Activated T-cell treated with anti-CD3 and anti-CD28 coated beads, Interleukin-2, amount 50 U/mL, for 1 hour (primary cell): ENCODE measurements at regions not wholly inside any gene's neighbourhood (a gene's known extent, or its start where the extent isn't known, plus 50 kb on each side); places are given as distances from the start of the nearest gene placed in this dataset.
"Not testable (repeated sequence)": the region's sequence is repeated elsewhere in the genome, so short reads cannot be mapped to it uniquely, and the experiment has no call there.

Experiments
- DNase-seq: peaks from one replicate; pipeline ENCODE4 v3.0.0-alpha.2; 2020

DNA sequence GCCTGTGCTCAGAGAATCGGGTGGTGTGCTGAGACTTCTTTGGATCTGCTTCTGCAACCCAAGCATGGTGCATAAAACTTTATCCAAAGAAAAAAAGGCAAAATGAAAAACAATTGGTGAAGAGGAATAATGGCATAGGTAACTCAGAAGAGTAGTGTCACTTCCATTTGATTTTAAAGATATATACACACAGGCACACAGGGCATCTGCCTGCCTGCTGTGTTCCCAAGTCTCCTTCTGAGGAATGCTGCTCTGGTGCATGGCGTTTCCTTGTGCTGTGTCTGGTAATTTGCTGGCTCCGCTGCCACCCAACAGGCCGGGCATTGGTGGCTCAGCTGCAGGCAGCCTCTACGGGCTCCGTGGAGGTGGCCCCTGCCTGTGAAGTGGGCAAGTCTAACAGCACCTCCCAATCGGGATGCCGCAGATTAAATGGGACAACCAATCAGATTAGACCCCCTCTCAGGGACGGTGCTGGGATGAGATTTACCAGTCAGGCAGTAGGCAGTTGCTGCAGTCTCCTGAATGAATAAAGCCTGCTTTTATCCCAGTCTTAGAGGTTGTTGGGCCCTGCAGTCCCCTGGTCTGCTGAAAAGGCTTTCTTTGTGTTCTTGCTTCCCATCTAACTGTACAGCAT, 253.7 kb upstream of the RASGRP1 start:
- DNase-seq = no peak

DNA sequence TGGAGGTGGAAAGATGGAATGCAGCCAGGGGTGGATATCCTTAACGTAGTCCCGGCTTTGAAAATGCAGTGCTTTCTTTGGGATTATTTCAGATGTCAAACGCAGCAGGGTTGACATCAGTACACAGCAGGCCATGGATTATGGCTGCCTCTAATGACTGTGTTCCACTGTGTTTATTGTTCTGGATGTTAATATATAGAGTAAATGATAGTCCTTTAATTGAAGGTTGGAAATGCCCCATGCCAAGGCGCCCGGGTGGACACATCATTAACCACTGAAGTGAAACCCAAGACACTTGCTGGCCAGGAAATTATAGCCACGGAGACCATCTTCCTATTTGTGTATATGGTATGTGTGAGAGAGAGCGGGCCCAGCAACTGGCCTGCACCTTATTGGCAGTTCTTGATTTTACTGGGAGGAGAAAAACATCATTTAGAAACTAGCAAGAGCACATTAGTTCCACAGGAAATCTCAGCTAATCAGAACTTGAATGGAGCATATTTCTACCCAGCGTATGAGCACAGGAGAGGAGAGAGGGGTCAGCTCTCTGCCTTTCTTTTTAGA, 254.9 kb upstream of the RASGRP1 start:
- no peak for DNase-seq

DNA sequence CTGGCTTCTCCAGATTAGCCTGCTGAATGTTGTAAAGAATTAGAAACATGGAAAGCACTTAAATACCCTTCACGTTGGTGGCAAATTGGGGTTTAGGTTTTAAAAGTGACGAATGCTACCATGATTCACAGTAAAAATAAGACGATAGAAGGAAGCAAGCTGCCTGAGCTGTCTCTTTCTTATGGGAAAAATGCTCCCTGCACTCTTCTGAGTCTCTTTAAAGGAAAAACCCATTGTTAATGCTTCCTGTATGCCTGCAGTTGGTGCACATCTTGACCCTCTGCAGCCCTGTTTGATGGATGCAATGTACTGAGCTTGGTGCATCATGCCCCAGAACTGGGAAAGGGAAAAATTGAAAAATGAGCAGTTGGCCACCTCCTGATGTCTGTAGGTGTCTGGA, 258.6 kb upstream of the RASGRP1 start:
- DNase-seq = no peak

DNA sequence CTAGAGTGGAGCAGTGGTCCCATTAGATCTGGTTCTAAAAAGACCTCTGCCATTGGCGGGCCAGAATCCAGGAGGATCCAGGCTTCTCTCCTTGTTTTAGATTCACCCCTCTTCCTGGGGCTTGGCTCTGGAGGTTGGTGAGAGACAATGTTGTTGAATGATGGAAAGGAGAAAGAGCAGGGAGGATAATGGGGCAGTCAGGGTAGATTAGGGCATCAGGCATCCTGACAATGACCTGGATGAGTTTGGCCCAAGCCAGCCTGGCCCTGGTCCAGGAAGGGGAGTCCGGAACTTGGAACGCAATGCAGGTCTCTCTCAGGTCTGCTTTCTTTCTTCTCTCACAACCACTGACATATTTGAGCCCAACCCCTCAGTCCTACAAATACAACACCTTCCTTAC, 260.1 kb upstream of the RASGRP1 start:
- DNase-seq = no peak

DNA sequence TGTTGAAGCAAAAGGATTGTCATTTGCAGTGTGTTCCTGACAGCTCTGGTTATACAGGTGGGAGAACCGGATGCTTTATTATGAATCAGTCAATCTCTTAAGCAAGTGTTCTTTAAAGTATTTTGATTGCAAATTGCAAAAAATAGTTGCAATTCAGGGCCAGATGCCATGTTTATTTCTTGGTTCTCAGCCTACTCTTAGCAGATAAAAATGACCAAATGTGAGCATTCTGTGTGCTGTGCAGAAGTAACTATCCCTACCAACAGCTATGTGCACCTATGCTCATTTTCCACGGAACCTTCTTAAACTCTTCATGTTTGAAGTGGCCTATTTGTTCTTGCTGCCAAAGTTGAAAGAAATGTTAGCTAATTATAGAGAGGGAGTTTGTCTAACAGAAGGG, 262.3 kb upstream of the RASGRP1 start:
- DNase-seq = no peak

DNA sequence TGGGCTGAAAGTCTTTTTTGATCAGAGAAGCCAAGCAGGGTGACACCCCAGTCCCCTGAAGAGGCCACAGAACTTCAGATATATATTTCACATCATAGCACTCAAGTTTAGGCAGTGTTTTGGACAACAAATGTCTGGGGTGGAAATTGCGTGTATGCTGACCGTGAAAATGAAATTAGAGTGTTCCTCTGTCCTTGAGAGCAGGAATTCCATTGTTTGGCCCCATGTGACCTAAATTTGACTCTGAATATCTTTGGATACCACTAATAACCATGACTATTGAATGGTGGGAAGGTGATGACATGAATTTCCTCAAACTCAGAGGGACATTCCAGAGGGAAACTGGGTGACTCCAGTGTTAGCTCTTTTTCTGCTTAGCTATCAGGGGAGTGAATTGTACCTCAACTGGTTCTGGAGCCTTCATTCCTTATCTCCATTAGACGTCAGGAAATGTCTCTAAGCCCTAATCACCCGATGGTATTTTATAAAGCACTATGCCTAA, 263.5 kb upstream of the RASGRP1 start:
- no peak for DNase-seq

DNA sequence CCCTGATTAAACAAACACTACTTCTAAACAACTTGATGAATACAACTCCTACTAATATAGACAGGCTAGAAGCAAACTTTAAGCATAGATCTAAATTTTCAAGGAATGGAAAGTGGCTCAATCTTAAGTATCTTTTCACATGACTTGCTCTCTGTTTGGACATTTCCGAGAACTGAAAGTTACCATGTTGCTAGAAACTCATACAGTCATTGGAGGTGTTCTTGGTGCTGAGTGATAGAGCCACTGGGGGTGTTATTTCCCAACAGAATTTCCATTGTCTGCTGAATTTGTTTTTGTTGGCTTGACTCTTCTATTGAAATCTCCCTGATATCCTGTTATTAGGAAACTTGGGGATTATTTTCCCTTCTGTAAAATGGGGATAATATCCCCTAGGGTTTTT, 264.5 kb upstream of the RASGRP1 start:
- DNase-seq = no peak

DNA sequence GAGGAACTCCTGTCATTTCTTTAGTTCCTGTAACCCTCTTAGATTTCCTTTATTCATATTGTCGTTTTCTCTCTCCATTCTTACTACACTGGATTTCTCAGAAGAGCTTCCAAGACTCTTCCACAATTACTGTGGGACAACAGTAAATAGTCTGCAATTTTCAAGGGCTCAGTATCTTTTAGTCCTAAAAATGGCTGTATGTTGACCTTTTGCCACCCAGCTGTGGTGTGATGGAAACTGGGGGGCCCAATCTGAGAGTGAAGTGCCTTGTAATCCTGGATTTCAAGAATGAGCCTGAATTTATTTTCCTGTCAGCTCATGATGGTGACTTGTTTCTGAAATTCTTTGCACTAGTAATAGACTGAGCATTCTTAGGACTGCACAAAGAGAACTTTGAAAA, 277.6 kb upstream of the RASGRP1 start:
- no peak for DNase-seq

DNA sequence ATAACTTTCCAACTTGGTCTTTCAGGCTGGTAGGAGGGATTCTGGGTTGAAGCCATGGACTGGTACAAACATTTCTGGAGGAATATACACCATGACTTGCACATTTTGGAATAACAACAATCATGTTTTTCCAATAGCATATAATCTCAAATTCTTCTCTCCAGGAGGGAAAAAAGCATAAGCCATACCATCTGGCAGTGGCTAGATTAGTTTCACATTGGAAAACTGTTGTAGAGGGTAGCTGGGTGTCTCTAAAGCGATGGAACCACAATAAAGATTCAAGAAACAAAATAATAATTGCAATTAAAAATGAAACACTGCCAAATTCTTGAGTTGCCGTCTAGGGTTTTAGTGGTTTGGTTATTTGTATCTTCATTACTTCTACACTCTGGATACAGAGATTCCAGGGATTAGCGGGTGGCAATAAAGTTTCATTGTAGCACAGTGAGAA, 278.5 kb upstream of the RASGRP1 start:
- no peak for DNase-seq

DNA sequence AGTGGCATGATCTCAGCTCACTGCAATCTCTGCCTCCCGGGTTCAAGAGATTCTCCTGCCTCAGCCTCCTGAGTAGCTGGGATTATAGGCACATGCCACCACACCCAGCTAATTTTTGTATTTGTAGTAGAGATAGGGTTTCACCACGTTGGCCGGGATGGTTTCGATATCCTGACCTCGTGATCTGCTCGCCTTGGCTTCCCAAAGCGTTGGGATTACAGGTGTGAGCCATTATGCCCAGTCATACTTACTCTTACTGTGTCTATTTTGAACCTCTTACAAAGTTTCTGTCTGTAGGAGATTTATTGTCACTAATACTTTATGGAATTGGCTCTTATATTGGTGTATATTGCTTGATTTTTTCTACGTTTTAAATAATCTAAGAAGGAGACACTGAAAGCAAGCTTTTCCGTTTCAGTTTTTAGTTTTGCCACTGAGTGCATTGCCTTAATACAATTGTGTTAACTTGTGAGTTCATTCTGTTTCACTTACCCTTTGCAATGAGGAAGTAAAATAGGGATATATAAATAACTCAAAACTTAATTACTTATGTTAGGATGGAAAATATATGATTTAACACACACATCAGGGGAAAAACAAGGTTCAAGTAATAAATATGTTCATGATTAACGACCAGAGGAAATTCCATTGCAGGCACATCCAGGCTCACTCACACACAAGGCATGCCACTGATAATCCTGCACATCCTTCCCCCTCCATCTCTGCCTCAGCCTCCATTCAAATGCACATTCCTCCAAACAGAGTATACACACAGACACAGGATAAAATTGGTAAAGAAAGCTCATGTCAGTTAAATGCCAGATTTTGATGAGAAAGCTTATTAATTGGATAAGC, 279.3 kb upstream of the RASGRP1 start:
- DNase-seq = no peak

DNA sequence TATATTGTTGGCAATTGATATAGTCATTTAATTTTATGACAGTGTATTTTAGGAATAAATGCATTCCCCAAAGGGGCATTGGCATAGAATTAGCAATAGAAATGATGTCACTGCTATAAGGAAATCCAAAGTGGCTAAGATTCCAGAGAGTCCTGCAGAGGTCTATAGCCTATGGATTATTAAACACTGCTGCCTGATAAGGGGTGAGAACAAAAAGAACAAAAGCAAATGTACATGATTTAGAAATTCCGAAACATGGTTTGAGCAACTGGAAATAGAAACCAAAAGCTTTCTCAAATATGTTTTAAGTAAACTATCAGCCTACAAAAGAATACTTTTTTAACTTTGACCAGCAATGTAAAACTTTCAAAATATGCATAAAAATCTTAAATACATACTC, 280.1 kb upstream of the RASGRP1 start:
- no peak for DNase-seq

DNA sequence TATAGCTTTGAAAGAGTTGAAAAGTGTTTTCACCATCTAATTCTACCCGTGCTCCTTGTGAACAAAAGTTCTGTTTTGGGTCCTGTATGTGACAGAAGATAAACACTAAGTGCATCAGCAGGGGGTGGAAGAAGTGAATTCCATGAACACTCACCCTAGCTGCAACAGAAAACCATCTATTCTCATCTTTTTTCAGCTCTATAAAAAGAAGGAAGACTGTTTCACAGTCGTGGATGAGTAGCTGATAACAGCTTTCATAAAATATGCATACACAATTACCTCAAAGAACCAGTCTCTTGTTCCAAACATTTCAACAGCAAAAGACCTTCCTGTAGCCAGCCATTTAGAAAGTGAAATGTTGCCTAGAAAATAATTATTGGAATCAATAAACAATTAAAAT, 281.7 kb upstream of the RASGRP1 start:
- DNase-seq = no peak

DNA sequence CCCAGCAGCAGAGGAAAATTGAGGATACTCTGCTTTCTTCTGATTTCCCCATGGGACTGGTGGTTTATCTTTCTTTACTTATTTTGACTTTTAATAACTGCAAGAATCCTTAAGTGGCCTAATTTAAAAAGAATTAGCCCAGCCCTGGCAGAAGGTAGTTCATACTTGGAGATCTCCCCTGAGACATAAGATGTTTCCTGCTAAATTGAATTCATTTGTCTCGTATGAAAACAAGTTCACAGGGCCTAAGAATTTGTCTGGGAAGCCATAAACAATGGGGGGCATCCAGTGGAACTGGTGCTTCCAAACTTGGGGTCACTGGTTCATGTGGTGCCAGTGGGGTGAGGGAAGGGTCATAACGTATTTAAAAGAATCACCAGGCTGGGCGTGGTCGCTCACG, 283.1 kb upstream of the RASGRP1 start:
- no peak for DNase-seq

DNA sequence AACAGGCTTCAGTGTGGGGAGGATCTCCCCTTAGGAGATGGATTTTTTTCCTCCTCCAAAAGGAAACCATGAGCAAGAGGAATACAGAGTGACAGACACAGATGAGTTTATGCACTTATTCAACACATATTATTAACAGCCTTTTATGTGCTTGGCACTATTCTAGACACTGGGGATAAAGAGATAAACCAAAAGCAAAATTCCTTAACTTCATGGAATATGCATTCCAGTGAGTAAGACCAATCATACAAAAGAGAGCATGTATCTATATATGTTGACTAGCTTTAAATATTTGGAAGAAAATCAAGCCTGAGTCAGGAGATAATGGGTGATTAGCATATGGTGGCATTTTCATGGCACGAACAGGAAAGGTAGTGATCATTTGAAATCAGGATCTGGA, 284.4 kb upstream of the RASGRP1 start:
- no peak for DNase-seq

DNA sequence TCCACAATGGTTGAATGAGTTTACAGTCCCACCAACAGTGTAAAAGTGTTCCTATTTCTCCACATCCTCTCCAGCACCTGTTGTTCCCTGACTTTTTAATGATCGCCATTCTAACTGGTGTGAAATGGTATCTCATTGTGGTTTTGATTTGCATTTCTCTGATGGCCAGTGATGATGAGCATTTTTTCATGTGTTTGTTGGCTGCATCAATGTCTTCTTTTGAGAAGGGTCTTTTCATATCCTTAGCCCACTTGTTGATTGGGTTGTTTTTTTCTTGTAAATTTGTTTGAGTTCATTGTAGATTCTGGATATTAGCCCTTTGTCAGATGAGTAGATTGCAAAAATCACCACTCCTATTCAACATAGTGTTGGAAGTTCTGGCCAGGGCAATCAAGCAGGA, 287.6 kb upstream of the RASGRP1 start:
- DNase-seq = not testable (repeated sequence)

DNA sequence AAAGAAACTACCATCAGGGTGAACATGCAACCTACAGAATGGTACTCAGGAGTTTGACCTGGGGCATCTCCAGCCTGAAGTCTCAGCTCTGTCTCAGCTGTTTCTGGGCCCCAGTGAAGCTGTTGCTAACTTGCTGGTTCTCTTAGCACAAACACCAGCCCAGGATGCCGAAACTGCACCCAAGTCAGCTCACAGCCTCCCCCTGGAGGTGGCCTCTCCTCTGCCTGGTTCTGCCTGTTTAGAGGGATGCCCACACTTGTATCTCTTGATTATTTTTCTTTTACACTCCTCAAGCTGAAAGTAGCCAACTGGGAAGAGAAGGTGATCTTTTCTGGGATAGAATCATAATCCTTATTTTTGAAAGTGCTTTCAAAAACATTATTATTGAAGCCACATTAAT, 289.0 kb upstream of the RASGRP1 start:
- DNase-seq = peak; percentile 39

DNA sequence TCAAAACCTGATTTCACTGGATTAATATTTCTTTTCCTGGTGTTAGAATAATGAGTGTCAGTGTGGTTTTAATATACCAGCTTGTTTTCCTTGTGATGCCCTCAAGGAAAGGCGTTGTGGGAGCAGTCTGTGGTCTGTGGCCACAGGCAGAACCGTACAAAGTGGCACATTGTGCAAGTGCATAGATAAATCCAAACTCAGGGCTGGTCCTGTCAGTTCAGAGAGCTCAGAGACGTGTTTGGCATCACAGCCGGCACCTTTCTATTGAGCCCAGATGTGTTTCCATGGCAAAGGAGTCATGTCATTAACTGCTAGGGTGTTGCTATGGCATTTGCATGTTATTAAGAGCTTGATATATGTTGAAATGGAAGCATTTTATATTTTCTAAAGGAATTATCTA, 289.9 kb upstream of the RASGRP1 start:
- no peak for DNase-seq

DNA sequence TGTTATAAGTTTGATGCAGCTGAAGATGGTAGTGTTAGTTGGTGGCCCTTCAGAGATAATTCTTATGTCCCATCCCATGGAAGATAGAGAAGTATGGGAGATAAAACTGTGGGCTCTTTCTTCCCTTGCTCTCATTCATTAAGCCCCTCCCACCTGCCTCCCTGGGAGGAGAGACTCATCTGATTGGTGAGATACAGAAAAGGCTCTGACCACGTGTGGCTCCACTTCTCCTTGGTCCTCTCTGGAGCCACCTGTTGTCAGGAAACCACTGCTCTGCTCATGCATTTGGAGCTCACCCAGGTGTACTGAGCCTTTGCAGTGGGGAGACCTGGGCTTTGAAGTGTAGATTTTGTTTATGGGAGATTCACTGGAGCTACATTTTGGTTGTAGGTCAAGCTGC, 293.2 kb upstream of the RASGRP1 start:
- DNase-seq = no peak

DNA sequence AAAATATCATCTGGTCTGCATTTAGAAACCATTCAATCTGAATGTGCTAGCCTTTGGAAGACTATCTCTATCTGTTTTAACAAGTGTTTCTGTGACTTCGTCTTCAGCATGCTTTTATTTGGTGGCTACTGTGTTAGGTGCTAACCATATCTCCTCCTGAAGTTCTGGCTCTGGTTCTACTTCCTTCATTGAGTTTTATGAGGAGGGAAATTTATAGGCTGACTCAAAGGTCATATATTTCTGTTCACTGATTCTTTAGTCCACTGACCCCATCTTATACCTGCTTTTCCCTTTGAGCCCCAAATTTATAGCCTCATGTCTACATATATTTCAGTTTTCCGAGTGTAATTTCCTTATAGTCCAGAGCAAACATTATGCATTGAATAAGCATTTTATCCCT, 295.0 kb upstream of the RASGRP1 start:
- no peak for DNase-seq

DNA sequence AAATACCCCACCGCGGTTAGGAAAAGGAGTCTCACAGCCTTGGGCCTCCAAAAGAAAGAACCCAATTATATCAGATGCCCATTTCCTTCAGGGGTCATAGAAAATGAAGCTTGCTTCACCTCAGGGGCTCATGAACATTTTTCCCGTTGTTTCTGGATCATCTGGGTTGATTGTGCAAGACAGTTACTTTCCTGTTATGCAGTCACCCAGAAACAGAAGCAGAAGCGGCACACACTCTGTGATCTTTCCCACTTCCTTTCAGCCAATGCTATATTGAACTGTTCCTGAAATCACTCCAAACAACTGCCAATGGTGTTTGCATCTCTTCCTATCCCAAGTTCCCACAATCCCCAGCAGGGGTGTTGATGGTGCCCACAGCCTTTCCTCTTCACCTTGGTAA, 295.6 kb upstream of the RASGRP1 start:
- no peak for DNase-seq

DNA sequence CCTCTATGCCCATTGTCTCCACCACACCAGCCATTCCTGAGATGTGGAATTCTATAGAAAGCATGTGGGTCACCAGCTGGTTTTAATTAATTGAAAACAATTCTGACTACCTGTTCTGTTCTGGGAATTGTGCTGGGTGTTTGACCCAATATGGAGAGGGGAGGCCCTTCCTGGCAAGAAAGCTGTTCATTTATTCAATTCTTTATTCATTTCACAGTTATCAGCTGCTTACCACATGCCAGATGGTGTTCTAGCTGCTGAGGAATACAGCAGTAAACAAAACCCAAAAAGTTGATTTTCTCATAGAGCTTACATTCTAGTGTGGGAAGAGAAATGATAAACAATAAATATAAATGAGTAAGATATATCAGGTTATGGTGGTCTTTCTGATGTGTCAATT, 296.1 kb upstream of the RASGRP1 start:
- DNase-seq = no peak

DNA sequence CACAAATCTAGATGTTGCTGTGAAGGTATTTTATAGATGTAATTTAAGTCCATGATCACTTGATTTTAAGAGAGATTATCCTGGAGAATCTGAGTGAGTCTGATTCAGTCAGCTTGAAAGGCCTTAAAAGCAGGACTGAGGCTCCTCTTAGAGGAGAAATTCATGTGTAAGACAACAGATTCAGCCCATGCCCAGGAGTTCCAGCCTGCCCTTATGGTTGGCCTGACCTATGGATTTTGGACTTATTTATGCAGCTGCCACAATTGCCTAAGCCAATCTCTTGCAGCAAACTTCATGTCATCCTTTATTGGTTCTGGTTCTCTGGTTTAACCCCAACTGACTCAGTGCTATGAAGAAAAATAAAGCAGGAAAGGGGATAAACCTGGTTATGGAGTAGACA, 296.5 kb upstream of the RASGRP1 start:
- no peak for DNase-seq

DNA sequence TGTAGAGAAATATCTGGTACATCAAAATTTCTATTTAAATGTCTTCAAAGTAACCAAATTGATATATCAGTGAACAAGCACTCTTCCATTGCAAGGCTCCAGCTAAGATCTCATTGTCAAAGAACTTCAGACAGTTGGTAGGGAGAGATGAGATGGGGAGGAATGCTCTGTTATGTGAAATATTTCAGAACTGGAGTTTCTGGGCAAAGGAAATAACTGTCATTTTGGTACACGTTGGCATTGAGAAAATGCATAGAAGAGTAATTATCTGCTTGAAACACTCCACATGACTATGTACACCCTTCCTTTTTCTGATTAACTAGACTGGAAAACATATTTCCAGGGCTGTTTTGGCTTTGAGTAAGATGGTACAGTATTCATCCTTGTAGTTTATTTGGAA, 297.5 kb upstream of the RASGRP1 start:
- no peak for DNase-seq

DNA sequence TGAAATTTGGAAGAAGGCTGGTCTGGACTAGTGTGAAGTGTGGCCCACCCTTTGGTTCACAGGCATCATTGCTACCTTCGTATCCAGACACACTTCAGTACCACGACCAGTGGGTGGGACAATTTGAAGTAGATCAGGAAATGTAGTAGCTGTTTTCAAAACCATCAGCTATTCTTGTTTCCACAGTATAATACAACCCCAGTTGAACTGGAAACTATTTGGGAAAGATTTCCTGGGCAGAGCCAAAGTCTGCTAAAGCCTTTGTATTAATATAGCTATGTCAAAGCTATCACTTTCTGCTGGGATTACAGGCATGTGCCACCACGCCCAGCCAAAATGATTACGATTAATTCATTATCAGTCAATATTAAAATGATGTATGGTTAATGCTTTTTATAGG, 298.8 kb upstream of the RASGRP1 start:
- no peak for DNase-seq
